Activated CD4-positive, CD25-positive, alpha-beta regulatory T cell treated with anti-CD3 and anti-CD28 coated beads, Interleukin-2, amount 50 U/mL, for 24 hours (primary cell): ENCODE measurements at regions not wholly inside any gene's neighbourhood (a gene's known extent, or its start where the extent isn't known, plus 50 kb on each side); places are given as distances from the start of the nearest gene placed in this dataset.

ENCODE experiments used
- ATAC-seq, 2 donors: fragments of 150-1000 bp; cut with Tn5 transposase; one replicate each; pipeline ENCODE4 v1.10.0; 2021; ENCODE audit warnings: mild to moderate bottlenecking in 1 of 2, moderate library complexity in 1 of 2

DNA sequence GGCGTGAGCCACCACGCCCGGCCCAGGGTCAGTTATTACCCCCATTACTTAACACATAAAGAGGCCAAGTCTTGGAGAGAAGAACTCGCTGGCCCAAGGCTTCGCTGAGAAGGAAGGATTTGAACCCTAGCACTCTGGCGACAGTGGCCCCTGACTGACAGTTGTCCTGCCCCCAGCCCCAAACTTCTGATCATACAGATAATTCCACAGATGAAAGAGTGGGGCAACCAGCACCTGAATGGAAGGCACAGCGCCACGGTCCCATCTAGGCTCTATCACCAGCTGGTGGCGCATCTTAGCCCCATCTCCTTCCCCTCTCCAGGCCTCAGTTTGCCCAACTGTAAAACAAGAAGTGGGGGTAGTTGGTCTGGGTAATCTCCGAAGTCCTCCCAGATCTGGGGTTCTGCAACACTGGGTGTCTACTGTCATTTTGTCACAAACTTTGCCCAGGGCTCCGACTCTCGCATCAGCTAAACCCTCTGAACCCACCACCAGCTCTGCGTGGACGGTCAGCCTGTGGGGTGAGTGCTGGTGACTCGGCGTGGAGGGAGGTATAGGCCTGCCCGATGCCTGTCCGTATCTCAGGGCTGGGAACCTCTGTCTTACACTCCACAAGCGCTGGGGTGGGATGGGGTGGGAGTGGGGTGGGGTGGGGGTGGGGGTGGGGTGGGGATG, 209.3 kb downstream of the C9orf50 start:
- ATAC-seq: no peak

DNA sequence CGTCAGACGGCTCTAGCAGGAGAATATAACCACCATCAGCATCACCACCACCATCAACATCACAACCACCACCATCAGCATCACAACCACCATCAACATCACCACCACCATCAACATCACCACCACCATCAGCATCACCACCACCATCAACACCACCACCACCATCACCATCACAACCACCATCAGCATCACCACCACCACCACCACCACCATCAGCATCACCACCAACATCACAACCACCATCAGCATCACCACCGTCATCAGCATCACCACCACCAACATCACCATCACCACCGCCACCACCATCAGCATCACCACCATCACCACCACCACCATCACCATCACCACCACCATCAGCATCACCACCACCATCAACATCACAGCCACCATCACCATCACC, 210.7 kb downstream of the C9orf50 start:
- ATAC-seq: no peak

DNA sequence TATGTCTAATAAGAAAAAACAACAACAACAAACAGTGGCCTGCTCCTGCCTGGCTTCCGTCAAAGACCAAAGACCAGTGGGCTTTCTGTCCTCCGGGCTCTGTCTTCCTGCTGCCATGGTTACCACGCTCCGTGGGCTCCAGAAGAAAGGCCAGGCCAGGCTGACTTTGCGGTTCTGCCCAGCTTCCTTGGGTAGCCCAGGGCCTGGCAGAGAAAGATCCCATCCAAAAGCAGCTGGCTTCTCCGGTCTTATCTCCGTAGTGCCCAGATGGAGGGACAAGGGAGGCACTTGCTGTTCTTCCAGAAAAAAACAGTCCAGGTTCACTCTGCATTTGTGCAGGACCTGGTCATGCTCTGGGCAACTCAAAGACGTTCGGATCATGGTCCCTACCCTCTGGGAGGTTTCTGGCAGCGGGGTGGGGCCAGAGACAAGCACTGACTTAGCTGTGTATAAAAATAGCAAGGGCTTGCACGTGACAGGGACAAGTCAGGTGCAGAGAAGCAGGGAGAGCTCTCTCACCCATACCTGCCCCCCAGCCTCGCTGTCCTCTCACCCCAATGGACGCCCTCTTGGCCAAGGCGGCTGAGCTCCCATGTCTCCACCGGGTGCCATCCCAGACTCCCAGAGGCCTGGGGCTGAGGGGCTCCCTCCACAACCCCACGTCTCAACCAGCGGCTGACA, 212.2 kb downstream of the C9orf50 start:
- no peak for ATAC-seq

DNA sequence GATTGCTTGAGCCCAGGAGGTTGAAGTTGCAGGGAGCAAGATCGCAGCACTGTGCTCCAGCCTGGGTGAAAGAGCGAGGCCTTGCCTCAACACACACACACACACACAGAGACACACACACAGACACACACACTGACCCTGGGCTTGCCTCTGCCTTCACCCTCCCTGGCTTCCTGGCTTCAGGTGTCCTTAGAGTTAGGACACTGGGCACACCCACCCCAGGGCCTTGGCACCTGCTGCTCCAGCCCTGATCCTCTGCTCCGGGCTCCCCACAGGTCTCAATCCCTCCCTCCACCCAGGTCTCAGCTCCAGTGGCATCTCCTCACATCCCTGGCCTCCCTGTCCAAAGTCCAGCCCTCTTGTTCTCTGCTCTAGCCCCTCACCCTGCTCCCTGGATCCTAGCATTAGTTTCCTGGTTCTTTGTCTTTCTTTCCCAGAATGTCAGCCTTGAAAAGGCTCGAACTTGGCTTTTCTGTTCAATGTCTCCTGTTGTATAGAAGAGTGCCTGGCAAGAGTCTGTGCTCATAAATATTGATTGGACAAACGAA, 212.9 kb downstream of the C9orf50 start:
- no peak for ATAC-seq

DNA sequence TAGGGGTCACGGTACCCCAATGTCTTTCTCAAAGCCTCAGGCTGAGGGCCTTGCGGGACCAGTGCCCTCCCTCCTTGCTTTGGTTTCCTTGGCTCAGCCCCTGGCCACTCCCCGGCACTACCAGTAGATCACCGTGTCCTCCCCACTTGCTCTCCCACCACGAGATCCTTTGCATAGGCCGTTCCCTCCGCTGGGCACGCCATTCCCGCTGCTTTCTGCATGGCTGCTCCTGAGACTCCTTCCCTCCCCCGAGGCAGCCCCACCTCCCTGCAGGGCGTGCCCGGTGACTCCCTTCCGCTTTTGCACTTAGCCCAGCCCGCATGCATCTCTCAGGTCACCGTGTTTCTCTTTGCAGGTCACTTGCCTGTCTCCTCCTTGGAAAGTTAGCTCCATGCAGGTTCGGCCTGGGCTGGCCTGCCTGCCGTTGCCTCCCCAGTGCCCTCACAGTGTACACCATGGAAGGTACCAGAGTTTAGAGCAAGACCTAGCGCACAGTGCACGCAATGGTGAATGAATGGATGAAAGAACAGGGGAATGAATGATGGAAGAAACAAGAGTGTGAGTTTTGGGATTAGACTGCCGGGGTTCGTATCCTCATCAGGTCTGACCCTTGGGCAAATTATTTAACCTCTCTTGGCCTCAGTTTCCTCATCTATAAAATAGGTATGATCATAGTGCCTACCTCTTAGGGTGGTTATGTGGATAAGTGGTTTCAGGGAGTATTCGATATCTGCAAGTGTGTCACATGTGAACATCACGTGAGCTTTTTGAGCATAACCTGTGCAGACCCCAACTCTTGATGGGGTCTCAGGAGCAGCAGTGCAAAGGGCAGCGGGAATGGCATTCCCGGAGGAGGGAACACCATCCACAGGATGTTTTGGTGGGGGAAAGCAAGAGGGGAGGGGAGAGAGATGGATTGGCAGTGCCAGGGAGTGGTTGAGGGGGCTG, 214.3 kb downstream of the C9orf50 start:
- no peak for ATAC-seq

DNA sequence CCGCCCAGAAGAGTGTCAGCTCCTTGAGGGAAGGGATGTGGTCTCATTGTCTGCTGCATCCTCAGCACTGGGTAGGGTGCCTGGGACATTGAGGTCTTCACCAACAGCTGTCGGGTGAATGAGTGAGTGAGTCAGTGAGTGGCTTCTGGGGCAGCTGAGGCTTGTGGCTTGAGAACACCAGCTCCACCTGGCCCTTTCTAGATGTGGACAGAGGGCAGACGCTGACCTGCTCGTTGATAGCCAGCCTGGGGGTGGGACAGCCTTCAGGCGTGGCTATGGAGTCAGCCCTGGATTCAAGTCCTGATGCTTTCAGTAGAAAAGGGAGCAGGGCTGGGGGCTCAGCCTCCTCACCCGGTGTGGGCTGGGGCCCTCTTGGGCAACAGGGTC, 215.1 kb downstream of the C9orf50 start:
- ATAC-seq: no peak

DNA sequence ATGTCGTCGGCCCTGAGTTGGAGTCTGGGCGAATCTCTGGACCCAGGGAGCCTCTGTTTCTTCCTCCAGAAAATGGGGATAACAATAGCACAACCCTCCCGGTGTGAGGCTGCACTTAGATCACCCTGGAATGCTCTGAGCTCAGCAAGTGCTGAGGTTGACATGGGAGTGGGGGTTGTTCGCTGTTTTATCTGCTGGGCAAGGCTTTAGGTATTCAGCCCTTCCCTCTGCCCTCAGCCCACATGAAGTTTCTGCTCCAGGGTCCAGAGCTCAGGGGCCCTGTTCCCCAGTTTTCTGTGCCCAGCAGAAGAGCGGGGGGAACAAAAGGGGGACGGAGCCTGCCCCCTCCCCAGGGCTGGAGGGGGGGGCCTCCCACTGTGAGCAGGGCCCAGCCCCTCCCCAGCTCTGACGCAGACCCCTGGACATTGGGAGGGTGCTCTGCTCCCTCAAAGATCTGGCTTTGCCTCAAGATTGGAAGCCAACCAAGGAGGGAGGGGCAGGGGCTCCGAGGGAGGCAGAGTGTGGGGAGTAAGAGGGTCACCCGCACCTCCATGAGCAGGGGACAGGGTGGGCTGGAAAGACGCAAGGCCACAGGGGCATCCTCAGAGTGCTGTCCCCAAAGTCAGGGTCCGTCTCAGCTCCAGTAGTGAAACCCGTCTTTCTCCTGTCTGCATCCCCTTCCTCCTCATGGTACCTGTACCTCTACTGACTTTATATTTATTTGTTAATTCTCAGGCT, 215.6 kb downstream of the C9orf50 start:
- no peak for ATAC-seq

DNA sequence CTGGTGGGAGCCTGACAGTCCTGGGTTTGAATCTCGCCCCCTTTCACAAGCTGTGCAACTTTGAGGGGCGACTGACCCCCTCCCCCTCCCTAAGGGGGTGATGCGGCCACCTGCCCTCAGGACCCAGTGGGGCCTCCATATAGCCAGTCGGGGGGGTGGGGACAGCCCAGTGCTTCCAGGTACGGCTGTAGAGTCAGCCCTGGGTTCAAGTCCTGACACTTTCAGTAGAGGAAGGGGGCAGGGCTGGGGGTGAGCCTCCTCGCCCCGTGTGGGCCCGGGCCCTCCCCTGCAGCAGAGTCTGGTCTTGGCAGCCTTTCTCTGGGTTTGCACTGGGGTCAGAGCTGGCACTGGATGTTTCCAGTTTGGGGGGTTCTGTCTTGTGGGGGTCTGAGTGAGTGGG, 216.3 kb downstream of the C9orf50 start:
- no peak for ATAC-seq

DNA sequence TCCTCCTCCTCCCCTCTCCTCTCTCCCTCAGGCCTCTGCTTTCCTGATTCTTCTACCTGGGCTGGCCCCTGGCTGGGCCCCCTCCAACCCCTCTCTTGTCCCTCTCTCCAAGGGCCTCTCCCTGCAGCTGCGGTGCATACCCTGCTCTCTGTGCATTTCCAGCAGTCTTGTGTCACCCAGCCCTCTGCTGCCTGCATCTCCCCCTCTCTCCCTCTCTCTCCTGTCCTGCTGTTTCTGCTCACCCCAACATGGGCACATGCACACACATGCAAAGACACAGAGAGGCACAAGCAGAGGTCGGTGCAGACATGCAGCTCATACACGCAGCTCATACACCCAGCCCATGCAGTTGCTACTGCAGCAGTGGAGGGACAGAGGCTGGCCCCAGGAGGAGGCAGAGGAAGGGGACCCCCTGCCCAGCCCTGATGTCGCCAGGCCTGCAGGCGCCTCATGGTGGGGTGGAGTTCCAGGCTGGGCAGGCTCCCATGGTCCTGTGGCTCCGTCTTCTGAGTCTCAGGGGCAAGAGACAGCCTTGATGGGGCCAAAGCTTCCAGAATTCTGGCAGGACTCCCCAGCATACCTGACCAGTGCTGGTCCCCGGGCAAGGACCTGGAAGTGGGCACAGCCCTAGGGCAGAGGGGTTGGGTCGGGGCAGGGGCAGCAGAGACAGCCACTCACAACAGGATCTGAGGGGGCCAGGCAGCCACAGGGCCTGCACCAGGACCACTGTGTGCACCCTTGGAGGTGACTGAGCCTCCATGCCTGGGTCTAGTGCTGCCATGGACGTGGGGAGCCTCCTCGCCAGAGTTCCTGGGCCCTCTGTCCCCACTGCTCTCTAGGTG, 216.9 kb downstream of the C9orf50 start:
- ATAC-seq: no peak

DNA sequence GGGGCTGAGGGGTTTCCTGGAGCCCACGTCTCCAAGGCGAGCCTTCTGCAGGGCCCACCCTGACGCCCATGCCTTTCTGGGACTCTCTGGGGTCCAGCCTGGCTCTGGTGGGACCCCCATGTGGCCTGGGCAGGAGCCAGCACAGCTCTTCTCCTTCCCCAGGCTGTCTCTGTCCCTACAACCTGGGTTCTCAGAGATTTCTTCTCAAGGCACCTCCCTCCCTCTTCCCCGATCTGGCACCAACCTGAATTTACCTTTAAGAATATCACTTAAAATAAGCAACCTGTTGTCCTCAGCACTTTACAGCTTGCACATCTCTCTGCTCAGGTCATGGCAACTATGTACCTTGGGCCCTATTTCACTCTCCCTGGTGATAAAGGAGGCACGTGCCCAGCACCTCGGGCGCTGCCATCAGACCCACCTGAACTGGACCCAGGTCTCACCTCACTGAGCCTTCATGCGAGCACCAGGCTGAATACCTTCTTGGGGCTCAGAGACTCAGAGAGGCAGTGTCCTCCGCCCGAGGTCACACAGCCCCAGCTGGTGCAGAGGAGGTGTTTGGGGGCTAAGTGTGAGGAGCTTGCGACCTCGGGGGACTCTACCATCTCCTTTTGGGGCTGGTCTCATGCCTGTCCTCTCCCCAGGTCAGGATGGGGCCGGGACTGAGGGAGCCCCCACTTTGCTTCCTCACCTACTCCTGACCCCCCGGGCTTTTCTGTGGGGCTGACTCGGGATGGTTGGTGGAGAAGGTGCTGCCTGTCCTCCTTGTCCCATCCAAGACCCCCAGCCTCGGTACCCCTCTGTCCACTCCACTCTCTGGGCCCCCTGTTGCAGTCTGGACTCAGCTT, 217.7 kb downstream of the C9orf50 start:
- no peak for ATAC-seq

DNA sequence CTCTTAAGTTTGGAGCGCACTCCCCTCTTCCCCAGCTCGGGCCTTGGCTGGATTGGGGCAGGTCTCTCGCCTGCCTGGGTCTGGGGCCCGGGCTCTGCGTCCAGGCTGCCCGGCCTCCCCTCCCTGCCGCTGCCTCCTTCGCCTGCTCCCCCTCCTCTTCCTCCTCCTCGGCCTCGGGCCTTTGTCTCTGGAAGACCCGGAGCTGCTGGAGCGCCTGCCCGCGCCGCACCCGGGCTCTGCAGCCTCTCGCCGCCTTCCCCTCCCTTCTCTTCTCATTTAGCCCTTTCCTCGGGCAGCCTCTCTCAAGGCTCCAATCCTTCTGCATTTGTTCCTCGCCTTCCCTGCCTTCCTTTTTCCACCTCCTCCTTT, 218.5 kb downstream of the C9orf50 start:
- ATAC-seq: no peak

DNA sequence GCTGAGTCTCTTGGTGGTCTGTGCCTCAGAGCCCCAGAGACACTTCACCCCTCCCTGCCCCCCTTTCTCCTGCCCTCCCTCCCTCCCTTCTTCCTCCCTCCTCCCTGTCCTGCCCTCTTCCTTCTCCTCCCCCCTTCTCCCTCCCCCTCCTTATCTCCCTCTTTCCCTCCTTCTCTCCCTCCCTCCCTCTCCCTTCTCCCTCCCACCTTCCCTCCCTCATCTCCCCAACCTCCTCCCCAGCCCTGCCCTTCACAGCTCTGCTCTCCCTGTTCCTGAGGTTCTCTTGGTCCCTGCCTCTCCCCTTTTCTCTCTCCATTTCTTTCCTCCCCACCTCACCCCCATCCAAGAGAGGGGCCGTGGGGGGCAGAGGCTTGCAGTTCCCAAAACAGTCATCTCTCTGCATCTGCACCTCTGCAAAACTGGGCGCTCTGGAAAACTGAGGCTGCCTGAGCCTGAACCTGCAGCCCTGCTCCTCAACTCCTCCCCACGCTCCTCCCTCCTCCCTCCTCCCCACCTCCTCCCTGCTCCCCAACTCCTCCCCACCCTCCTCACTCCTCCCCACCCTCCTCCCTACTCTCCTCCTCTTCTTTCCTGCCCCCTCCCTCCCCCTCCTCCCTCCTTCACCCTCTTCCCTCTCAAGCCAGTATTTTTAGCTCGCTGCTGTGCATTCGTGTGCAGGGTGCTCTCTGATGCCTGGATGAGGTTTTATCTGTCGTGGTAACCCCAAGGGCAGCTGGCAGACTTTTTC, 219.1 kb downstream of the C9orf50 start:
- no peak for ATAC-seq

DNA sequence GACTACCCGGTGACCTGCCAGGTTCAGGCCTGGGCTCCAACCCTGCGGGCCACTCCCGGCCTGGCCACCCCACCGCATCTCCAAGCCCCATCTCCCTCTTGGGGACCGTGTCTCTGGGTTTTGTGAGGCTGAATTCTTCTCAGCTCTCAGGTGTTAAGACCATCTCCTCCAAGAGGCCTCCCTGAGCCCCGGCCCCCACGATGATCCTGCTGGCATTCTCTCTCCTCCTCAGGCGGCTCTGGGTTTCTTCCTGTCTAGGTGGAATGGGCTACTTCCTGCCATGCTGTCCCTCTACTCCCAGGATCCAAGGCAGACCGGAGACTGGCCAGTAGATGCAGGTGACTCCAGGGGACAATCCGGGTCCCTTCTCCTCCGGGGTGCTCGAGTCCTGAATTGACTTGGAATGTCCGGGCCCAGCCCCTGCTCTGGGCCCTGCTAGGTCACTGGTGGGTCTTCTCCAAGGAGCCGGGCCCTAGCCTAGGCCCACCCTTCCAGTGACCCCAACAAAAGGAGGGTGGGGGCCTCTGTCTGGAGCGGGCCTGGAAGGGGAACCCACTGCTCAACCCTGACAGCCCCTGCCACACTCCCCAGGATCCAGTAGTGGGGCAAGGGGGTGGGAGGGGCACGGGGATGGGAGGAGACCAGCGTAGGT, 219.8 kb downstream of the C9orf50 start:
- ATAC-seq: no peak

DNA sequence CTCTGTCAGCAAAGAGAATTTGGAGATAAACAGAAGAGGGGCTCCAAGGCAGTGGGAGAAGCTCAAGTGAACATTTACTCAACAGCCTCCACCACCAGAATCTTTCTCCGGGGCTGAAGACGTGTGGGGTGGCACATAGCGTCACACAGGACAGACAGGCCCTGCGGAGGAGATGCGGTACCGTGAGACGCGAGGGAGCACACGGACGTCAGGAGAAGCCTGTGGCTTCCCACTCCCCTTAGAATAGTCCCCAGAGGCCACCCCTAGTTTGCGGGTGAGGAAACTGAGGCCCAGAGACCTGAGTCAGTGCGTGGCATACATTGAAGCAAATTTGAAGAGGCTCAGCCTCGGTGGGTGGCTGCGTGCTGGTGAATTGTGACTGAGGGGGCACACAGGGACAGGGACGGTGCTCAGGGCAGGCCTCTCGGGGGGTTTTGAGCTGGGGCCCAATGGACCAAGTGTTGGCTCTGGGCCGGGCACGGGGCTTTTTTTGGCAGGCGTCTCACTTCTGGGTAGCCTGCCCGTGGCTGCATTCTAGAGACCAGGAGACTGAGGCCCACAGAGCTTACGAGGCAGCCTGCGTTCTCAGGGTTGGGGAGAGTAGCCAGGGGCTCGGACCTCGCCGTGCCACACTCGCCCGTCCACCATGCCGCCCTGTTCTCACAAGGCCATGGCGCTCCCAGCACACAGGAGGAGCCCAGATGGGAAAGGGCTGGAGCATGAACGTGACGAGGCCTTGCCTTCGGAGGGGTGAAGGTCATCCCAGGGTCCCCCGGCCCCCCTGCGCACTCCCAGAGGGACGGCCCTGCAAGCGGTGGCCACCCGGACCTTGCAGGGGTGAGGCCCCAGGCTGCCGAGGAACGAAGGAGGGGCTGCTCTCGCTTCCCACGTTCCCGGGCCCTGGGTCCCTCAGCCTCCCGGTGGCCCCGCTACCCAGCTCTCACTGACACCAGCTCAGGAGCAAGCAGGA, 220.6 kb downstream of the C9orf50 start:
- ATAC-seq: no peak

DNA sequence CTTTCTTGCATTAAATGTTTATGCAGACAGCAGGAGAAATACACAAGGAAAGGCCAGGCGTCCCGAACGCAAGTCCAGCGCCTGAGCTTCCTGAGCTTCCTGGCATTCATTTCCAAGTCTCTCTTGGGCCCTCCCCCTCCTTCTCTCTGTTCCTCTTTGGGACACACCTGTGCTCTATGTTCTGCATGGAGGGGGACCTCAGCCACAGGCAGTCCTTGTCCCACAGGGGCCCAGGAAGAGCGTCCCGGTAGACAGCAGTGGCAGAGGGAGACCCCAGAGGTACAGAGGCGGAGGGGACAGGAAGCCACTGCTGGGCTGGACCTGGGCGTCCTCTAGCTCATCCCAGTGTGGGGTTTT, 221.3 kb downstream of the C9orf50 start:
- no peak for ATAC-seq

DNA sequence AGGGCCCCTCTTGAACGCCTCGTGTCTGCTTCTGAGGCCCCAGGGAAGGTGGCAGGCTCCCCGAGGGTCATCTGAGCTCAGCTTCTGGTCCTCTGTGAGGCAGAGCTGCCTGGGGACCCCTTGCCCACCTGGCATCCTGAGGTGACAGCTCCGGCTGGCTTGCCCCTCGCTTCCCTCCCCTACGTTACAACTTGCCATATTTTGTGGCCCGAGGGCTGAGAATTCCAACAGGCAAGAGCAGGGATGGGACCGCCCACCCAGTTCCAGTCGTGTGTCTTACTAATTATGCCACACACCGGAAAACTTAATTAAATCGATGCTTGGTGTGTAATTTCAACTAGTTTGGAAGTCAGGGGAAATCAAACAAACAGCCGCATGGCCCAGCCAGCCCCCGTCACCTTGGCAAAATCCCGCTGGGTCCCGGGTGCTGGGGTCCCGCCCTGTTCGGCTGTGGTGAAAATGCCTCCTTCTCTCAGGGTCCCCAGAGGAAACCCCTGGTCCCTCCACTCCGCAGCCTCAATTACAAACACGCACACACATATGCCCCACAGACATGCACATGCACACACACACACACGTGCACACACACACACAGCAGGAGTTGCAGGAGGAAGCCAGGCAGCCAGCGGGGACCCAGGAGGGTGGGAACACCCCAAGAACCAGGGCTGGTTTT, 221.0 kb upstream of the IER5L start:
- no peak for ATAC-seq

DNA sequence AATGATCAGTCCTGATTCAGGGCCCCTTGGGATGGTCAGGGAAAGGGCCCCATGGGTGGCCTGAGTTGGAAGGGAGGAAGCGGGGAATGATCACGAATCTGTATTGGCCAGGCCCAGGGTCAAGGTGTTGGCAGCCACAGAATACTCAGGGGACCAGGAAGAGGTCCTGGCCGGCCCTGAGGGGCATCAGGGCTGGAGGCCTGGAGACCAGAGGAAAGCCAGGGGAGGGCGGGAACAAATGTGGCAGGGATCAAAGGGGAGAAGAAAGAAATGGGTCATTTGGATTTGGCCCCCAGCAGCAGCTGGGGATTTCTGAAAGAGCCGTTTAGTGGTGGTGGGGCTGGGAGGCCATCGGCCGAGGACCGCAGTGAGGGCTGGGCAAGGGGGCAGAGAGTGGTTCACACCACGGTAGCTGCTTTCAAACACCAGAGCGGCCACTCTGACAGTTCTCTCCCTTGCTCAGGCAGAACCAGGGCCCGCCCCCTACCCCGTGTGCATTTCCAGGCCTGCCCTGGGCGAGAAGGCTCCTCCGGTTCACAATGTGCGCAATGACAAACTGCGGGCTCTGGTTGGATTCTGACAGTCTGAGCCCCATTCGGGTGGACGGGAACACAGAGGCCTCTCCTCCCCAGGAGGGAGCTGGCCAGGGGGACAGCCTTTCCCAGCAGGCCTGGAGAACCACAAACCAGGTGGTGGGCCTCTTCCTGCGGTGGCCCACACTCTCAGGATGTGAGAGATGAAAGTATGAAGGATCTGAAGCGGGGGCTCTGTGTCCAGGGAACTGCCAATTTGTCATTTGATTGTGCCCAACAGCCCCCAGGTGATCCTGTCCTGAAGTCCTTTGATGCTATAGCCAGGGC, 220.3 kb upstream of the IER5L start:
- ATAC-seq: no peak
